K562 (cell line): ENCODE measurements at regions not wholly inside any gene's neighbourhood (a gene's known extent, or its start where the extent isn't known, plus 50 kb on each side); places are given as distances from the start of the nearest gene placed in this dataset.

Experiments used
- ATAC-seq: fragments of 200-7000 bp; cut with Tn5 transposase; 3 replicates; pipeline ENCODE4 v1.9.1; 2020; ENCODE audit warnings: moderate library complexity
- BruUV-seq: library from RNA; stranded (reverse); fragments of 400-500 nt; replicated peaks from 2 replicates; lab custom pipeline; 2021; lab: Mats Ljungman, UMichigan
- CTCF ChIA-PET: fragments of 300-600 bp; formaldehyde crosslinking; extraction: SDS; loops from one replicate; lab custom pipeline; 2021; ENCODE audit warnings: low intra/inter-chr PET ratio; lab: Yijun Ruan, JAX
- POLR2A ChIA-PET: fragments of 300-600, 350-650 bp; sonication (Branson Sonifier 250); formaldehyde crosslinking; extraction: SDS; loops from one replicate; lab custom pipeline; 2021; ENCODE audit warnings: antibody characterized with exemption, inconsistent platforms; lab: Yijun Ruan, JAX
- DNase-seq, 4 experiments: peaks; one replicate each; pipeline versions ENCODE4 v3.0.0 to v3.0.0-alpha.2; 2011 to 2018; ENCODE audit warnings: low spot score in 3 of 4, mixed read lengths in 3 of 4; ENCODE audit errors: extremely low read depth in 1 of 4
- FAIRE-seq: peaks from 2 replicates; lab custom pipeline; 2011; peaks lifted over from hg19 to GRCh38; lab: Jason Lieb, UNC
- H2AFZ ChIP-seq: 2 replicates; pipeline ENCODE4 v1.6.0; 2011; ENCODE audit warnings: low read depth, low read length, control low read depth, inconsistent platforms
- H3K27ac ChIP-seq: fragments of 200-600 bp; 3 replicates; pipeline ENCODE4 v1.8.0; 2011; ENCODE audit warnings: low read depth, mild to moderate bottlenecking, control low read depth, inconsistent platforms, low read length, moderate library complexity, mixed read lengths; ENCODE audit errors: extremely low read depth
- H3K27me3 ChIP-seq, 2 experiments: fragments of 300-600 bp in 1 of 2; 2 replicates in 1 of 2; 3 replicates in 1 of 2; pipeline versions ENCODE4 v1.6.0 to v1.8.0; 2011; ENCODE audit warnings: inconsistent platforms in 2 of 2, low read length in 2 of 2, mild to moderate bottlenecking in 1 of 2, mixed read lengths in 1 of 2, moderate library complexity in 1 of 2; ENCODE audit not compliant: control insufficient read depth in 2 of 2, insufficient read depth in 2 of 2
- H3K36me3 ChIP-seq: fragments of 300-600 bp; 3 replicates; pipeline ENCODE4 v1.8.0; 2011; ENCODE audit warnings: mild to moderate bottlenecking, low read length, inconsistent platforms; ENCODE audit not compliant: control insufficient read depth, insufficient read depth
- H3K4me1 ChIP-seq, 2 experiments: fragments of 200-600 bp in 1 of 2; replicated peaks in 1 of 2; 2 replicates in 1 of 2; 3 replicates in 1 of 2; pipeline versions ENCODE4 v1.5.1 to v1.8.0; 2011; ENCODE audit warnings: inconsistent platforms in 2 of 2, low read length in 2 of 2, mild to moderate bottlenecking in 1 of 2, mixed read lengths in 1 of 2, moderate library complexity in 1 of 2; ENCODE audit not compliant: control insufficient read depth in 2 of 2, insufficient read depth in 2 of 2
- H3K4me2 ChIP-seq: 2 replicates; pipeline ENCODE4 v1.6.1; 2011; ENCODE audit warnings: low read length, control low read depth, inconsistent platforms, mixed read lengths; ENCODE audit not compliant: insufficient read depth
- H3K4me3 ChIP-seq: fragments of 200-600 bp; sonication (generic), shearing (Covaris generic); 2 replicates; pipeline ENCODE4 v1.5.1; 2016; ENCODE audit warnings: control low read depth, inconsistent platforms
- H3K79me2 ChIP-seq: fragments of 200-600 bp; 3 replicates; pipeline ENCODE4 v1.8.0; 2011; ENCODE audit warnings: low read length, inconsistent platforms; ENCODE audit not compliant: control insufficient read depth, insufficient read depth
- H3K9ac ChIP-seq, 2 experiments: 2 replicates each; pipeline versions ENCODE4 v1.6.0 to v1.6.1; 2011; ENCODE audit warnings: low read depth in 2 of 2, low read length in 2 of 2, control low read depth in 1 of 2, inconsistent platforms in 1 of 2, mild to moderate bottlenecking in 1 of 2, mixed read lengths in 1 of 2; ENCODE audit not compliant: insufficient read depth in 1 of 2
- H3K9me1 ChIP-seq: one replicate; pipeline ENCODE4 v1.6.0; 2011; ENCODE audit warnings: inconsistent platforms, mild to moderate bottlenecking, low read length, moderate library complexity; ENCODE audit not compliant: control insufficient read depth, insufficient read depth
- H3K9me3 ChIP-seq: replicated peaks from 2 replicates; pipeline ENCODE4 v1.5.1; 2011; ENCODE audit warnings: low read depth, low read length, inconsistent platforms; ENCODE audit not compliant: control insufficient read depth, insufficient read depth
- H4K20me1 ChIP-seq: replicated peaks from 2 replicates; pipeline ENCODE4 v1.6.1; 2011; ENCODE audit warnings: low read length, inconsistent platforms, mixed read lengths; ENCODE audit not compliant: control insufficient read depth, insufficient read depth
- CGGBP1 ChIP-seq: fragments of 250-450 bp; sonication (Bioruptor Pico); IDR thresholded peaks from 2 replicates; pipeline ENCODE4 v1.9.0; 2021; ENCODE audit warnings: mild to moderate bottlenecking
- CLOCK ChIP-seq: fragments of 250-450 bp; sonication (Bioruptor Pico); IDR thresholded peaks from 2 replicates; pipeline ENCODE4 v1.4.0; 2020; ENCODE audit warnings: mild to moderate bottlenecking, moderate library complexity, borderline replicate concordance
- CREB5 ChIP-seq: fragments of 250-450 bp; sonication (Bioruptor Pico); IDR thresholded peaks from 2 replicates; pipeline ENCODE4 v1.5.0; 2020; ENCODE audit warnings: mild to moderate bottlenecking
- ELF4 ChIP-seq: fragments of 450-650 bp; formaldehyde crosslinking; IDR thresholded peaks from 2 replicates; pipeline ENCODE4 v1.4.0; 2022; ENCODE audit warnings: missing genetic modification characterization
- EP300 ChIP-seq: IDR thresholded peaks from 2 replicates; pipeline ENCODE4 v1.6.1; 2012; ENCODE audit warnings: low read length, improper control_type of control experiment
- HCFC1 ChIP-seq: IDR thresholded peaks from 2 replicates; pipeline ENCODE4 v1.6.1; 2012; ENCODE audit warnings: low read depth, low read length, improper control_type of control experiment
- KDM4B ChIP-seq, 2 experiments: fragments of 450-650 bp in 1 of 2; sonication (generic) in 1 of 2; IDR thresholded peaks; 2 replicates each; pipeline ENCODE4 v1.6.1; 2016 to 2017; ENCODE audit warnings: borderline replicate concordance in 2 of 2, antibody characterized with exemption in 1 of 2, low read depth in 1 of 2, mild to moderate bottlenecking in 1 of 2
- NCOA1 ChIP-seq: fragments of 450-650 bp; IDR thresholded peaks from 2 replicates; pipeline ENCODE4 v1.6.1; 2016; ENCODE audit warnings: low read depth
- RNF219 ChIP-seq: fragments of 250-450 bp; sonication (Bioruptor Pico); IDR thresholded peaks from 2 replicates; pipeline ENCODE4 v1.5.0; 2022; ENCODE audit warnings: mild to moderate bottlenecking
- SIX5 ChIP-seq, 2 experiments: IDR thresholded peaks; 2 replicates each; pipeline ENCODE4 v1.6.1; 2011; ENCODE audit warnings: low read length in 2 of 2, borderline replicate concordance in 1 of 2, low read depth in 1 of 2, mild to moderate bottlenecking in 1 of 2, moderate library complexity in 1 of 2; ENCODE audit not compliant: insufficient read depth in 1 of 2
- SMAD2 ChIP-seq: fragments of 150-350 bp; IDR thresholded peaks from 2 replicates; pipeline ENCODE4 v1.6.1; 2014; ENCODE audit warnings: low read depth, mild to moderate bottlenecking, low read length
- SMARCE1 ChIP-seq: fragments of 450-650 bp; IDR thresholded peaks from 2 replicates; pipeline ENCODE4 v1.7.1; 2016; ENCODE audit warnings: mild to moderate bottlenecking
- ZNF384 ChIP-seq: IDR thresholded peaks from 2 replicates; pipeline ENCODE4 v1.6.1; 2012; ENCODE audit warnings: low read depth, low read length, improper control_type of control experiment
- ZNF436 ChIP-seq: fragments of 250-450, 450-650 bp; sonication (Bioruptor Pico); formaldehyde crosslinking; IDR thresholded peaks from 2 replicates; pipeline ENCODE4 v1.7.0; 2020; ENCODE audit warnings: mild to moderate bottlenecking
- ZNF512 ChIP-seq: IDR thresholded peaks from 2 replicates; pipeline ENCODE4 v1.6.1; 2016; ENCODE audit warnings: missing genetic modification characterization, missing compliant biosample characterization
- WGBS: fragments of 100-300 bp; shearing (Covaris generic); methylation state at CpG from one replicate; pipeline ENCODE4 v1.1.6; 2016; ENCODE audit warnings: low coverage, mixed read lengths; ENCODE audit not compliant: insufficient coverage; ENCODE audit errors: missing lambda C conversion rate; 5-methylcytosine and 5-hydroxymethylcytosine counted together
- in situ Hi-C: fragments of 300-500 bp; cut with MboI; formaldehyde crosslinking; loops from 4 replicates; pipeline ENCODE4 v1.15.0; 2018; ENCODE audit warnings: inconsistent platforms, mixed read lengths
- intact Hi-C: fragments of 100-400 bp; cut with micrococcal nuclease; formaldehyde crosslinking; loops from 2 replicates; pipeline ENCODE4 v1.14.2; 2022

GRCh38 chr2:180202467-180202951, 195.4 kb upstream of the CWC22 start:
- FAIRE-seq (no peak), ATAC-seq (no peak), DNase-seq (no peak)
- Histone ChIP-seq H3K4me2 (no peak overlapping the region), H3K4me1 (no peaks in the 10 kb centered on the region), H3K9me3 (no peaks in the 10 kb centered on the region; the same call in 1 of the 2 replicates), H3K36me3 (no peaks in the 10 kb centered on the region), H4K20me1 (no peaks in the 10 kb centered on the region), H3K79me2 (no peaks in the 10 kb centered on the region), H3K4me3 (no peak overlapping the region), H2AFZ (no peak overlapping the region), H3K9ac (no peak overlapping the region), H3K27ac (no peak overlapping the region), H3K27me3 (no peaks in the 10 kb centered on the region), H3K9me1 (no peaks in the 10 kb centered on the region)
- ChIA-PET POLR2A (no interaction called here), CTCF (interaction anchor here (0.8 kb wide), 1 partner anchor 1570 kb away, joined by 3 read pairs; no protein-coding TSS in a partner anchor)
- in situ Hi-C loops (no loop called here), intact Hi-C loops (no loop called here)
- 4% methylated on average over 7 of the region's 7 CpGs for WGBS
- no TSS peak for BruUV-seq
- TF ChIP-seq CREB5 (CRISPR knock-in tag), result no peak
- no peak for TF ChIP-seq ZNF512
- TF ChIP-seq SMARCE1, result no peak
- no peak for TF ChIP-seq CGGBP1 (CRISPR knock-in tag)
- TF ChIP-seq ELF4 (CRISPR knock-in tag), result no peak
- TF ChIP-seq EP300, result no peak
- no peak for TF ChIP-seq SIX5 (IDR thresholded peaks at IDR 0.05; ENCODE audit: borderline replicate concordance in 1 of 2, insufficient read depth in 1 of 2, low read depth in 1 of 2, low read length in 2 of 2)
- no peak for TF ChIP-seq ZNF384
- no peak for TF ChIP-seq SMAD2
- no peak for TF ChIP-seq HCFC1
- TF ChIP-seq CLOCK (CRISPR knock-in tag), result no peak
- no peak for TF ChIP-seq KDM4B (IDR thresholded peaks at IDR 0.05; ENCODE audit: borderline replicate concordance in 2 of 2, low read depth in 1 of 2)
- TF ChIP-seq NCOA1, result no peak
- TF ChIP-seq RNF219 (CRISPR knock-in tag), result no peak
- no peak for TF ChIP-seq ZNF436 (CRISPR knock-in tag)
